Tibial nerve (tissue), 4 donors: ENCODE measurements at regions not wholly inside any gene's neighbourhood (a gene's known extent, or its start where the extent isn't known, plus 50 kb on each side); places are given as distances from the start of the nearest gene placed in this dataset.

ENCODE experiments used
- CTCF ChIP-seq, 5 experiments: fragments of 200-600 bp in 3 of 5; fragments of 450-650 bp in 2 of 5; sonication (generic) in 3 of 5; IDR thresholded peaks; one replicate each; pipeline ENCODE4 v1.5.1; 2016 to 2019; ENCODE audit warnings: antibody characterized with exemption in 5 of 5, mild to moderate bottlenecking in 3 of 5, moderate library complexity in 2 of 5
- EP300 ChIP-seq, 2 donors: sonication (generic); formaldehyde crosslinking; IDR thresholded peaks; one replicate each; pipeline ENCODE4 v1.6.1; 2017; ENCODE audit warnings: antibody characterized with exemption in 2 of 2, mild to moderate bottlenecking in 1 of 2
- POLR2A ChIP-seq, 2 donors: fragments of 450-650 bp; IDR thresholded peaks; one replicate each; pipeline ENCODE4 v1.6.1; 2017; ENCODE audit warnings: antibody characterized with exemption in 2 of 2, mild to moderate bottlenecking in 2 of 2, moderate library complexity in 2 of 2

GRCh38 chr5:91645347-91645746 is 262.2 kb upstream of the ARRDC3 start:
- no peak for TF ChIP-seq CTCF (IDR thresholded peaks at IDR 0.05)
- no peak for TF ChIP-seq POLR2A (IDR thresholded peaks at IDR 0.05)
- TF ChIP-seq EP300 (IDR thresholded peaks at IDR 0.05), result no peak
